ENCODE measurements at regions not wholly inside any gene's neighbourhood (a gene's known extent, or its start where the extent isn't known, plus 50 kb on each side); places are given as distances from the start of the nearest gene placed in this dataset.

DNA sequence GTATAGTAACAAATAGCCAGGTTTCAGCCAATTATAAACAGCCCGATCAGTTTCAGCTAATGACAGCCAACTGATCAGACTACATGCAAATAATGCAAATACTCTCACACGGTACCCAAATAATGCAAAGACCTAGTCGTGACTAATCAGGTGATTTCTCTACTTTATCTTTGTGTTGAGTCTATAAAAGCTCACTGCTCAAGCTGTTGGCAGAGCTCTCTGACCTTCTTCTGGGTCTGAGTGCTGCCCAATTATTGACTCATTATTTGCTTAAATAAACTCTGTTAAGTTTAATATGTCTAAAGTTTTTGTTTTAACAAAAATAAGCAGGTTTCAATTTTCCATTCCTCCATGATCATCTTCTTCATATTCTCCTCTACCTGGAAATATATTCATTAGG is 1971.7 kb downstream of the SUCLG1 start:
- no peak overlapping the region for H2AFZ ChIP-seq (ENCODE audit: low read length, unreplicated experiment)
- H3K4me1 ChIP-seq (ENCODE audit: control insufficient read depth, insufficient read depth, low read length, unreplicated experiment) = no peaks in the 10 kb centered on the region
- no peak overlapping the region for H3K27ac ChIP-seq (ENCODE audit: low read depth, low read length)
- no peaks in the 10 kb centered on the region for H3K79me2 ChIP-seq (ENCODE audit: control insufficient read depth, insufficient read depth, low read length, unreplicated experiment)
- H3K4me3 ChIP-seq (ENCODE audit: low read depth, low read length) = no peak overlapping the region
- no peaks in the 10 kb centered on the region for H3K36me3 ChIP-seq (ENCODE audit: insufficient read depth, low read length)
- H3K27me3 ChIP-seq (ENCODE audit: insufficient read depth, low read length) = no peaks in the 10 kb centered on the region

DNA sequence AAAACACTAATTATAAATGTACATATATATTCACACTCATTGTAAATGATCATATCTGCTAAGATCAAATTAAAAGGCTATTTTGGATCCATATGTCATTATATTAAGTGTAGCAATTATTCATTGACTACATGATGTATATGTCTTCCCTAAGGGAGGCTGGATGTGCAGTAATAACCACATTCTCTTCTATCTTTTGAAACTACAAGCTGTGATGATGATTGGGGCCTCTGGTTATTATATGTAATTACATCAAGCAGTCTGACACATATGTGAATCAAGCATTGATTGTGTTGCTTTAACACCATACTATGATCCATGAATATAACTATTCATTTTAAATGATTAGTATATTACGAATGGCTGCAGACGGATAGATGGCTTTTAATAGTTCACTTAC is 1973.4 kb downstream of the SUCLG1 start:
- Histone ChIP-seq H2AFZ (ENCODE audit: low read length, unreplicated experiment) (no peak overlapping the region), H3K36me3 (ENCODE audit: insufficient read depth, low read length) (no peaks in the 10 kb centered on the region), H3K27me3 (ENCODE audit: insufficient read depth, low read length) (no peaks in the 10 kb centered on the region), H3K4me1 (ENCODE audit: control insufficient read depth, insufficient read depth, low read length, unreplicated experiment) (no peaks in the 10 kb centered on the region), H3K27ac (ENCODE audit: low read depth, low read length) (no peak overlapping the region), H3K4me3 (ENCODE audit: low read depth, low read length) (no peak overlapping the region), H3K79me2 (ENCODE audit: control insufficient read depth, insufficient read depth, low read length, unreplicated experiment) (no peaks in the 10 kb centered on the region)

DNA sequence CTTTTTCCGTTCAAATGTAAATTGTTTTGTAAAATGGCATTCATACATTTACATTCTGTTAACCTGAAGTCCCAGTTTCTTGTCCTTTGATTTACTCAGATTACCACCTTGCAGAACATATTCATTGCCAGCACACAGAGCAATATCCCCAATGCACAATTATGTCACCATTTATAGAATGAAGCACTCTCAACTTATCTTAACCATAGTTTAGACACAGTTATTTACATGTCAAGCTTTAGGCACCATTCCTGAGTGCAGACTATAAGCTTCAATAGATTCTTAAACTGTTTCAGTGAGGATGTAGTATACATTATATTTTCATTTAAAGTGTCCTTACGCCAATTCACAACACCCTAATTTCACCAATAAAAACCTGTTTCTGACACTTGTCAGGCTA is 1977.9 kb downstream of the SUCLG1 start:
- Histone ChIP-seq H3K4me3 (ENCODE audit: low read depth, low read length) (no peak overlapping the region), H3K4me1 (ENCODE audit: control insufficient read depth, insufficient read depth, low read length, unreplicated experiment) (no peaks in the 10 kb centered on the region), H3K36me3 (ENCODE audit: insufficient read depth, low read length) (no peaks in the 10 kb centered on the region), H3K79me2 (ENCODE audit: control insufficient read depth, insufficient read depth, low read length, unreplicated experiment) (no peaks in the 10 kb centered on the region), H3K27ac (ENCODE audit: low read depth, low read length) (no peak overlapping the region), H2AFZ (ENCODE audit: low read length, unreplicated experiment) (no peak overlapping the region), H3K27me3 (ENCODE audit: insufficient read depth, low read length) (no peaks in the 10 kb centered on the region)

DNA sequence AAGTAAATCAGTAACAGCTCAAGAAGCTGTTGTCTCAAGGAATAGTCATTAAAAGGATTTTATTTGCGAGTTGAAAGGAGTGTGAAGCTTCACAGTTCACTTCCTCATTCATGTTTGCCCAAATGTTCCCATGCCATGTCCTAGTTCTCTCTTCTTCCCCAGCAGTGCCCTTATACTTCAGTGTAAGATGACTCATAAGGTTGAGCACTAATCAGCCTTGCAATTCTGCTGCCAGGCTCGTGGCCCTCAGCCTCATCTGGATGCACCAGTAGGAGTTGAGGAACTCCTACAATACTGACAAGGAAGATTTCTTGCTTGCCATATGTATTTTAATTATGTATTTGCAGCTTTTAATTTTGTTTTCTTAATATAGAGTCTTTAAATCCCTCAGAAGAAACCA is 1980.4 kb downstream of the SUCLG1 start:
- Histone ChIP-seq H3K27ac (ENCODE audit: low read depth, low read length) (no peak overlapping the region), H3K36me3 (ENCODE audit: insufficient read depth, low read length) (no peaks in the 10 kb centered on the region), H3K4me1 (ENCODE audit: control insufficient read depth, insufficient read depth, low read length, unreplicated experiment) (no peaks in the 10 kb centered on the region), H3K27me3 (ENCODE audit: insufficient read depth, low read length) (no peaks in the 10 kb centered on the region), H3K79me2 (ENCODE audit: control insufficient read depth, insufficient read depth, low read length, unreplicated experiment) (no peaks in the 10 kb centered on the region), H3K4me3 (ENCODE audit: low read depth, low read length) (no peak overlapping the region), H2AFZ (ENCODE audit: low read length, unreplicated experiment) (no peak overlapping the region)

DNA sequence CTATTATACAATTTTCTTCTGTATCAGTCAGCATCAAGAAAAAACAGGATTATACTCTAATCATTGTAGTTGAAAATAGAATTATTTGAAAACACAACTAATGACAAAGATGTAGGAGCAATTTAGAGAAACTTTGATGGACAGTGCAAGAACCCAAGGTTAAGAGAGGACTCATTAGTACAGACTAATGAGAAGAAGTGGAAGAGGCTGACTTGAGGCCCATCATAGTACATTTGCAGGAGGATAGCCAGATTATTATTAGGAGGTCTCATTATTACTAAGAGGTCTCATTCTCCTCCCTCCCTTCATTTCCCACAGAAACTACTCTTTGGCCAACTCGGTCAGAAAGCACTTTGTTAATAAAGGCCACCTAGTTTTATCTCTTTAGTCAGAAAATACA is 1983.0 kb downstream of the SUCLG1 start:
- no peak overlapping the region for H3K4me3 ChIP-seq (ENCODE audit: low read depth, low read length)
- no peak overlapping the region for H3K27ac ChIP-seq (ENCODE audit: low read depth, low read length)
- no peaks in the 10 kb centered on the region for H3K4me1 ChIP-seq (ENCODE audit: control insufficient read depth, insufficient read depth, low read length, unreplicated experiment)
- no peak overlapping the region for H2AFZ ChIP-seq (ENCODE audit: low read length, unreplicated experiment)
- H3K27me3 ChIP-seq (ENCODE audit: insufficient read depth, low read length) = no peaks in the 10 kb centered on the region
- no peaks in the 10 kb centered on the region for H3K36me3 ChIP-seq (ENCODE audit: insufficient read depth, low read length)
- H3K79me2 ChIP-seq (ENCODE audit: control insufficient read depth, insufficient read depth, low read length, unreplicated experiment) = no peaks in the 10 kb centered on the region

DNA sequence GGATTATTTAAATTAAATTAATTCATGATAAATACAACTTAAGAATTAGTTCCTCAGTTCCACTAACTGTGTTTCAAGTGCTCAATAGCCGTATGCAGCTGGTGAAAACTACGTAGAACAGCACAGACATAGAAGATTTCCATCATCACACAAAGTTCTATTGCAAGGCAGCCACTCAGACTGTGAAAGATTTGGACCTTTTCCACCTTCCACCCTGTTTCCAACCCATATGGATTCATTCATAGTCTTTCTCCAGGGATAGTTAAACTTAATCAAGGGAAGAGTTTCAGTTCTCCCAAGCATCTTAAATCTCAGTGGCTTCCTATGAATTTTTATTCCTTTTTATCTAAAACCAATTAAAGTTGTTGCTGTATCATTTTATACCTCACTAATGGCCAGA is 2030.8 kb downstream of the SUCLG1 start:
- H3K4me1 ChIP-seq (ENCODE audit: control insufficient read depth, insufficient read depth, low read length, unreplicated experiment) = no peaks in the 10 kb centered on the region
- H3K27me3 ChIP-seq (ENCODE audit: insufficient read depth, low read length) = no peaks in the 10 kb centered on the region
- H3K4me3 ChIP-seq (ENCODE audit: low read depth, low read length) = no peak overlapping the region
- no peaks in the 10 kb centered on the region for H3K36me3 ChIP-seq (ENCODE audit: insufficient read depth, low read length)
- H3K79me2 ChIP-seq (ENCODE audit: control insufficient read depth, insufficient read depth, low read length, unreplicated experiment) = no peaks in the 10 kb centered on the region
- H3K27ac ChIP-seq (ENCODE audit: low read depth, low read length) = no peak overlapping the region
- no peak overlapping the region for H2AFZ ChIP-seq (ENCODE audit: low read length, unreplicated experiment)

DNA sequence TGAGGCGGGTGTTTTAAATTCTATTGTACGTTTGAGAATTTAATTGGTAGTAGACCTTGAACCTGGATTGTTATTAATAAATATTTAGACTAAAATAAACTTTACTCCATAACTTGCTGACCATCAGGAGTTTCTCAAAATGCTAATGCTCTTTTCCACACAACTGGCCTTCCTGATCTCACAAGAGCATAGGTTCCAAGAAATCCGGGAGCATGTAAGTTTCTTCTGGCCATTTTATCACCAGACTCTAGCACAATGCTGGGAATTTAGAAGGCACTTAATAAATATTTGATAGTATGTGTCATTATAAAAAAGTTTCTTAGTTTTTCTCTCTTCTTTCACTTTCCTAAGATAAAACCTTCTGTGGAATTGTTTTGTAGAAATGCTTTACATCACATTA is 2047.1 kb downstream of the SUCLG1 start:
- H3K79me2 ChIP-seq (ENCODE audit: control insufficient read depth, insufficient read depth, low read length, unreplicated experiment) = no peaks in the 10 kb centered on the region
- no peaks in the 10 kb centered on the region for H3K4me1 ChIP-seq (ENCODE audit: control insufficient read depth, insufficient read depth, low read length, unreplicated experiment)
- no peaks in the 10 kb centered on the region for H3K36me3 ChIP-seq (ENCODE audit: insufficient read depth, low read length)
- H2AFZ ChIP-seq (ENCODE audit: low read length, unreplicated experiment) = no peak overlapping the region
- no peak overlapping the region for H3K4me3 ChIP-seq (ENCODE audit: low read depth, low read length)
- no peaks in the 10 kb centered on the region for H3K27me3 ChIP-seq (ENCODE audit: insufficient read depth, low read length)
- no peak overlapping the region for H3K27ac ChIP-seq (ENCODE audit: low read depth, low read length)

DNA sequence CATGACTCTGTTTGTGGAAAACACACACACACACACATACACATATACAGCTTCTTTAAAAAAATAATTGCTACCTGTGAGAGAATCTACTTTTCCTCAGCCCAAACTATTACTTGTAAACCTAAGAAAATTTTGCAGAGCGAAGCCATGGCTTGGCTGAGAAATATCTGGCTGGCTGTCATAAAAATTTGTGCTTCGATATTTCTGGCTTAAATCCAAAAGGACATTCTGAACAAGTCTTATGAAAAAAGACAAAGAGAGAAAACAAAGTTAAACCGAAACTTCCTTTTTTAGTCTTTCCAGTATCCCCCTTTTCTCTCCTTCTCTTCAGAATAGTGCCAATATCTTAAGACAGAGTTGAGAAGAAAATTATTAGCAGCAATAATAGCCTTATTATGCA is 2048.0 kb downstream of the SUCLG1 start:
- Histone ChIP-seq H3K27me3 (ENCODE audit: insufficient read depth, low read length) (no peaks in the 10 kb centered on the region), H3K4me1 (ENCODE audit: control insufficient read depth, insufficient read depth, low read length, unreplicated experiment) (no peaks in the 10 kb centered on the region), H2AFZ (ENCODE audit: low read length, unreplicated experiment) (no peak overlapping the region), H3K27ac (ENCODE audit: low read depth, low read length) (no peak overlapping the region), H3K79me2 (ENCODE audit: control insufficient read depth, insufficient read depth, low read length, unreplicated experiment) (no peaks in the 10 kb centered on the region), H3K4me3 (ENCODE audit: low read depth, low read length) (no peak overlapping the region), H3K36me3 (ENCODE audit: insufficient read depth, low read length) (no peaks in the 10 kb centered on the region)

DNA sequence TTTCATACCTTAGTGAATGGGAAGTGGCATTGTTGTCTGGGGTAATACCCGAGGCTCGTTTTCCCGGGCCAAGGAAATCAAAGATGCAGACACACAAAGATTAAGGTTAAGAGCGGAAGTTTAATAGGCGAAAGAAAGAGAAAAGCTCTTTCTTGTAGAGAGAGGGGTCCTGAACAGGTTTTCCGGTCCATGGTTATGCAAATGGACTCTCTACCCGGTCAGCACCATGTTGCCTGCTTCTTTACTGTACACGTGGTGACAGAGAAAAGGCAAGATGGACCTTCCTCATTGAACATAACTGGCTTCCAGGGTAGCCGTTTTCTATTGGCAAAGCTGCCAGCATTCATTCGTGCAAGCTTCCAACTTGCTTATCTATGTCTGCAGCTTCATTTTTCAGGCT is 2063.5 kb downstream of the SUCLG1 start:
- Histone ChIP-seq H3K4me3 (ENCODE audit: low read depth, low read length) (no peak overlapping the region), H3K4me1 (ENCODE audit: control insufficient read depth, insufficient read depth, low read length, unreplicated experiment) (no peaks in the 10 kb centered on the region), H3K79me2 (ENCODE audit: control insufficient read depth, insufficient read depth, low read length, unreplicated experiment) (no peaks in the 10 kb centered on the region), H2AFZ (ENCODE audit: low read length, unreplicated experiment) (no peak overlapping the region), H3K27me3 (ENCODE audit: insufficient read depth, low read length) (no peaks in the 10 kb centered on the region), H3K27ac (ENCODE audit: low read depth, low read length) (no peak overlapping the region), H3K36me3 (ENCODE audit: insufficient read depth, low read length) (no peaks in the 10 kb centered on the region)

DNA sequence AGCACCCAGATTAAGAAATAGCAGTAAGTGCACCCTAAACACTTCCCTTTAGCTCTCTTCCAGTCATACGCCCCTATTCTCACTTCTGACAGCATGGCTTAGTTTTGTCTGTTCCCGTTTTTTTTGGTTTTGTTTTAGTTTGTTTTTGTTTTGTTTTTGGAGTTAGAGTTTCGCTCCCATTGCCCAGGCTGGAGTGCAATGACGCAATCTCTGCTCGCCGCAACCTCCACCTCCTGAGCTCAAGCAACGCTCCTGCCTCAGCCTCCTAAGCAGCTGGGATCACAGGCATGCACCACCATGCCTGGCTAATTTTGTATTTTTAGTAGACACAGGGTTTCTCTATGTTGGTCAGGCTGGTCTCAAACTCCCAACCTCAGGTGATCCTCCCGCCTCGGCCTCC is 2067.7 kb downstream of the SUCLG1 start:
- Histone ChIP-seq H3K79me2 (ENCODE audit: control insufficient read depth, insufficient read depth, low read length, unreplicated experiment) (no peaks in the 10 kb centered on the region), H3K4me1 (ENCODE audit: control insufficient read depth, insufficient read depth, low read length, unreplicated experiment) (no peaks in the 10 kb centered on the region)

DNA sequence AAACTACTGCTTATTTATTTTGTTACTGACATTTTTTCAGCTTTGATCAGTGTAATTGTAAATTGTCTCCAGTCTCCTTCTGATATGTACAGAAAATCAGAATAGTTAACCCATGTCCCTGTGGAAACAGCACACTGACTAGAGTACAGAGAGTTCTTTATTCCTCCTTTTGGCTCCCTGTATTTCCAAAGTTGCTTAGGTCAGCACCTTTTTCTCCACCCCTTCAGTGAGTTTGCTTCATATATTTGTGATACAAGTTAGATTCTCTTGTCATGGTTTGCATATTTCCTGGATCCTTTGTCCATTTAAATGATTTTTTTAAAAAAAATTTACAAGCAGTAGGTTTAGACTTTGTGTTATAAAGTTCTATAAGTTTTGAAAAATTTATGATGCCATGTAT is 2051.1 kb upstream of the LRRTM1 start:
- no peak overlapping the region for H3K27ac ChIP-seq (ENCODE audit: low read depth, low read length)
- no peak overlapping the region for H2AFZ ChIP-seq (ENCODE audit: low read length, unreplicated experiment)
- H3K79me2 ChIP-seq (ENCODE audit: control insufficient read depth, insufficient read depth, low read length, unreplicated experiment) = no peaks in the 10 kb centered on the region
- no peaks in the 10 kb centered on the region for H3K27me3 ChIP-seq (ENCODE audit: insufficient read depth, low read length)
- no peaks in the 10 kb centered on the region for H3K4me1 ChIP-seq (ENCODE audit: control insufficient read depth, insufficient read depth, low read length, unreplicated experiment)
- H3K4me3 ChIP-seq (ENCODE audit: low read depth, low read length) = no peak overlapping the region
- no peaks in the 10 kb centered on the region for H3K36me3 ChIP-seq (ENCODE audit: insufficient read depth, low read length)

More for the DNA sequence above, 2067.7 kb downstream of the SUCLG1 start:
- Histone ChIP-seq H3K4me3 (ENCODE audit: low read depth, low read length) (no peak overlapping the region), H3K27me3 (ENCODE audit: insufficient read depth, low read length) (no peaks in the 10 kb centered on the region), H2AFZ (ENCODE audit: low read length, unreplicated experiment) (no peak overlapping the region), H3K27ac (ENCODE audit: low read depth, low read length) (no peak overlapping the region), H3K36me3 (ENCODE audit: insufficient read depth, low read length) (no peaks in the 10 kb centered on the region)

DNA sequence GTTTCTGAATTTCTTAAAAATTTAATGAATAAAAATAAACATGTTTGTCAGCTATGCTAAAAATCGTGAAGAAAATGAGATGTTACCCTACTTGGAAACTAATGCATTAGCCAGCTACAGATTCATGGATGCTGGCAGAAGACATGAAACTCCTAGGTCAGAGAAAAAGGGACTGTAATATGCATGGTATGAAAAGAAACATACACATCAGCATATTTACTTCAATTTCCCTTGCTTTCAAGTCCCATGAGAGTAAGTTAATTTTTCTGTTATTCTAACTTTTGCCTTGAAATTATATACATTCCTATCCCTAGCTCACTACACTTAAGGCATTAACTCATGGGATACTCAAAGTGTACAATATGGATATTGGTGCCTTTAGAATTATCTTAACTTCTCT is 2041.4 kb upstream of the LRRTM1 start:
- no peaks in the 10 kb centered on the region for H3K36me3 ChIP-seq (ENCODE audit: insufficient read depth, low read length)
- no peaks in the 10 kb centered on the region for H3K27me3 ChIP-seq (ENCODE audit: insufficient read depth, low read length)
- H3K27ac ChIP-seq (ENCODE audit: low read depth, low read length) = no peak overlapping the region
- H2AFZ ChIP-seq (ENCODE audit: low read length, unreplicated experiment) = no peak overlapping the region
- no peak overlapping the region for H3K4me3 ChIP-seq (ENCODE audit: low read depth, low read length)
- H3K79me2 ChIP-seq (ENCODE audit: control insufficient read depth, insufficient read depth, low read length, unreplicated experiment) = no peaks in the 10 kb centered on the region
- H3K4me1 ChIP-seq (ENCODE audit: control insufficient read depth, insufficient read depth, low read length, unreplicated experiment) = no peaks in the 10 kb centered on the region
